ENCODE measurements at regions not wholly inside any gene's neighbourhood (a gene's known extent, or its start where the extent isn't known, plus 50 kb on each side); places are given as distances from the start of the nearest gene placed in this dataset.
"Not testable (repeated sequence)": the region's sequence is repeated elsewhere in the genome, so short reads cannot be mapped to it uniquely, and the experiment has no call there.

DNA sequence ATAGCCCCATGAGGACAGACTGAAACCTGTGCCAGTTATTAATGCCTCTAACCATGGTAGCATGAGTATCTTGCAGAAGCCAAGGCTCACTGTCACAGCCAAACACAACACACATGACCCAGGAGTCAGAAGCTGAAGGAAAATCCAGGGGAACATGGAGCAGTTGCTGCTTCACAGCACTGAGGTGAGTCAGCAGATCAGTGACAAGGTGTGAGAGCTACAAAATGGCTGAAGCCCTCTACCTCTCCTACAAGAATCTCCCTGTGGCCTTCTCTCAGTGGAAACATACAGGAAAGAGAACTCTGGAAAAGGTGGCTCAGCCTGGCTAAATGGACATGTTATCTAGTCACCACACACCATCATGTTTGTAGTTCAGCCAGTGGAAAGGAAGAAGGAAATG, 93.5 kb downstream of the NAB1 start:
- no peak for FAIRE-seq
- no peak for DNase-seq (ENCODE audit: low spot score)

- DNase-seq (ENCODE audit: low spot score): no peak
- FAIRE-seq: no peak
Measured at GRCh38 chr2:190744041-190744440, 95.2 kb downstream of the NAB1 start.

GRCh38 chr2:190746971-190747761, 98.3 kb downstream of the NAB1 start:
- DNase-seq (ENCODE audit: low spot score): no peak
- no peak for FAIRE-seq

DNA sequence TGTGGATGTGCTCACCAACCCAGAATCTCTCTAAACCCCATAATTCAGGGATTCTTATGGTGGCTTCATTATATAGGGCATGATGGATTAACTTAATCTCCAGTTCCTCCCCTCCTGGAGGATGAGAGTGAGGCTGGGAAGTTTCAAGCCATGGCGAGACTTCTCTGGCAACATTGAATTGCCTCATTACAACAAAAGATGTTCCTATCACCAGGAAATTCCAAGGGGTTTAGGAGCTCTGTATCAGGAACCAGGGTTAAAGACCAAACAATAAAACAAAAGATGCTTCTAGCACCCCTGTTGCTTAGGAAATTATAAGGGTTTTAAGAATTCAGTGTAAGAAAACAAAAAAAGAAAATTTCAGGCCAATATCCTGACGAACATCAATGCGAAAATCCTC, 100.1 kb downstream of the NAB1 start:
- FAIRE-seq: no peak

DNA sequence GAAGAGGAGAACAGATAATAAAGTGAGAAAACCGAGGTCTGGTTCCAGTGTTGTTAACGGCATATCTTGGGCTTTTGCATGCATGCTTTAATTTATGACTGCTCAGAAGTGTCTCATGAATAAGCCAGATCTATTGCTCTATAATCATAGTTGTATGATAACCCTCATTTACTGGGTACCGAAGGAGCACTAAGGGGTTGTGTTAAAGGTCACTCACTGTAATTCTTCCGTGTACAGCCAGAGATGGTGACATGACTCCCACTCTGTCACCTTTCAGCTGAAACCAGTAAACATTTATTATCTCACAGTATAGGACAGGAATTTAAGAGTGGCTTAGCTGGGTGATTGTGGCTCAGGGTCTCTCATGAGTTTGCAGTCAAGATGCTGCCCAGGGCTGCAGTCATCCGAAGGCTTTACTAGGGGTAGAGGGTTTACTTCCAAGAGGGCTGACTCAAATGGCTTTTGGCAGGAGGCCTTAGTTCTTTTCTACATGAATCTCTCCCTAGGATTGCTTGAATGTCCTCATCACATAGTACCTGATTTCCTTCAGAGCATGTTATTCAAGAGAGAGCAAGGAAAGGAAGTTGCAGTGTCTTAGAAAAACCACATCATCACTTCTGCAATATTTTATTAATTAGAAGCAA, 107.0 kb downstream of the NAB1 start:
- DNase-seq (ENCODE audit: low spot score) (no peak), FAIRE-seq (no peak)

More for the DNA sequence above, 100.1 kb downstream of the NAB1 start:
- DNase-seq (ENCODE audit: low spot score): no peak

GRCh38 chr2:190759749-190760213, 110.9 kb downstream of the NAB1 start:
- DNase-seq (ENCODE audit: low spot score) (peak; percentile 46), FAIRE-seq (peak; percentile 66)

DNA sequence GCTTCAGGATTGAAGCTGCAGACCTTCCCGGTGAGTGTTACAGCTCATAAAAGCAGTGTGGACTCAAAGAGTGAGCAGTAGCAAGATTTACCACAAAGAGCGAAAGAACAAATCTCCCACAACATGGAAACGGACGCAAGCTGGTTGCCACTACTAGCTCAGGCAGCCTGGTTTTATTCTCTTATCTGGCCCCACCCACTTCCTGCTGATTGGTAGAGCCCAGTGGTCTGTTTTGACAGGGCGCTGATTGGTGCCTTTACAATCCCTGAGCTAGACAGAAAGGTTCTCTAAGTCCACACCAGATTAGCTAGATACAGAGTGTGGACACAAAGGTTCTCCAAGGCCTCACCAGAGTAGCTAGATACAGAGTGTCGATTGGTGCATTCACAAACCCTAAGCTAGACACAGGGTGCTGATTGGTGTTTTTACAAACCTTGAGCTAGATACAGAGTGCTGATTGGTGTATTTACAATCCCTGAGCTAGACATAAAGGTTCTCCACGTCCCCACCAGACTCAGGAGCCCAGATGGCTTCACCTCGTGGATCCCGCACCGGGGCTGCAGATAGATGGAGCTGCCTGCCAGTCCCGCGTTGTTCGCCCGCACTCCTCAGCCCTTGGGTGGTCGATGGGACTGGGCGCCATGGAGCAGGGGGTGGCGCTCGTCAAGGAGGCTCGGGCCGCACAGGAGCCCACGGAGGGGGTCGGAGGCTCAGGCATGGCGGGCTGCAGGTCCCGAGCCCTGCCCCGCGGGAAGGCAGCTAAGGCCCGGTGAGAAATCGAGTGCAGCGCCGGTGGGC, 111.7 kb downstream of the NAB1 start:
- DNase-seq (ENCODE audit: low spot score); FAIRE-seq: not testable (repeated sequence)

DNA sequence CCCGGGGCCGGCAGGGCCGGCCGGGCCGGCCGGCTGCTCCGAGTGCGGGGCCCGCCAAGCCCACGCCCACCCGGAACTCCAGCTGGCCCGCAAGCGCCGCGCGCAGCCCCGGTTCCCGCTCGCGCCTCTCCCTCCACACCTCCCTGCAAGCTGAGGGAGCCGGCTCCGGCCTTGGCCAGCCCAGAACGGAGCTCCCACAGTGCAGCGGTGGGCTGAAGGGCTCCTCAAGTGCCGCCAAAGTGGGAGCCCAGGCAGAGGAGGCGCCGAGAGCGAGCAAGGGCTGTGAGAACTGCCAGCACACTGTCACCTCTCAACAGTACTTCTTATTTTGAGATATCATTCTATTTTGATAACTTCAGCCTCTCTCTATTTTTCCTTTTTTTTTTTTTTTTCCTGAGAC, 112.3 kb downstream of the NAB1 start:
- FAIRE-seq; DNase-seq (ENCODE audit: low spot score): not testable (repeated sequence)

GRCh38 chr2:190762566-190762965, 113.7 kb downstream of the NAB1 start:
- FAIRE-seq: no peak
- DNase-seq (ENCODE audit: low spot score): no peak

DNA sequence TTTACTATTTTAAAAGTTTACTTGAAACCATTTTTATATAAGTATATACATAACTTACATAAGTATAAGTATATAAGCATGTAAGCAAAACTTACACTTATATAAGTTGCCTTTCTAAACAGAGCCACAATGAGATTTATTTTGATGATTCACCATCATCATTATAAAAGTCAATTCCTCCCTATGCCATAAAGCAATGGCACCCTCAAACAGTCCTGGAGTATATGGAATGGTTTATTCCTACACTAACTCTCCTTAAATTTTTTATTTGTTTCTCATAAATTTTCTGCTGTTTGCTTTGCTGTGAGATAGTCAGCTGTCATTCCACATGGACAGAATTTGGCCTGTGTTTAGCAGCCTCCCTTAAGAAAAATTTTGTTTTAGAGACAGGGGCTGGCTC, 114.2 kb downstream of the NAB1 start:
- FAIRE-seq (peak; percentile 25), DNase-seq (ENCODE audit: low spot score) (no peak)

GRCh38 chr2:190763901-190764514, 115.1 kb downstream of the NAB1 start:
- DNase-seq (ENCODE audit: low spot score) (peak; percentile 65), FAIRE-seq (peak; percentile 90)

DNA sequence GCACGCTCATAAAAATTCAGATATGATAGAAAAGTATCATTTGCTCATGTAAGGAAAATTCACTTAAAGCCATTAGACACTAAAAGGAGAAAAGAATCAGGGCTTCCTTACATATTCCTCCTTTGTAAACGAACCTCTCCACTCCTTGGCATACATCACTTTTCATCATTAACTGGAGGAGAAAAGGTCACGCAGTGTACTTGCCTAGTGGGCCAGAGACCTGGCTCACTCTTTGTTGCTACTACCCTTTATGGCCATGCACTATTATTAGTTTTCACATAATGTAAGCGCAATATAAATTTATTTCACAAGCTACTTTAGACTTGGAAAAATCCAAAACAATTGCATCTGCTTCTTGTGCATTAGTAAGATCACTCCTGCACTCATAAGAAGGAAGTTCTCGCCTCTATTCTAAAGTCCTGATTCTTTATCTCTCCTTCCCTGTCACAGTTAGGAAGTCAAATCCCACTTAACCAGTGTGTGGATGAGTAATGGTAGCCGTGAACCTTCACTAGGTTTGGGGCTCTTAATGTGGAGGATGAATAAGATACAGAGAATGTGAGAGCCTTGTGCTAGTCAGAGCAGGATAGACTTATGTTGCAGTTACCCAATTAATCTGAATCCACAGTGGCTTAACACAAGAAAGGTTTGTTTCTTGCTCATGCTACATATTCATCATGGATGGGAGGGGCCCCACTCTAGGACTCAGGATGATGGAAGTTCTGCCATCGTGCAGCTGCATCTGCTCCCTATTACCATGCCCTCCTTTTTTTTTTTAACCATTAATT, 115.0 kb upstream of the GLS start:
- peak; percentile 97 for DNase-seq (ENCODE audit: low spot score)
- FAIRE-seq: peak; percentile 98

DNA sequence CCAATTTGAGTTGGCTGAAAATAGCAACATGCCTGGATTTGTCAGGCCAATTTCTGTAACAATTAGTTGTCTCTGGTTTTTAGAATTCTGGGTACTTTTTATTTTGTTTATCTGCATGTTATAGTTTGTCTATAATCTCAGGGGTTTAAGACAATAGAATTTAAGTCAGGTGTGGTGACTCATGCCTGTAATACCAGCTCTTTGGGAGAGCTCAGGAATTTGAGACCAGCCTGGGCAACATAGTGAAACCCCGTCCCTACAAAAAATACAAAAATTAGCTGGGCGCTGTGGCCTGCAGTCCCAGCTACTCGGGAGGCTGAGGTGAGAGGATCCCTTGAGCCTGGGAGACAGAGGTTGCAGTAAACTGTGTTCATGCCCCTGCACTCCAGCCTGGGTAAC, 114.4 kb upstream of the GLS start:
- FAIRE-seq (no peak), DNase-seq (ENCODE audit: low spot score) (no peak)

- DNase-seq (ENCODE audit: low spot score): no peak
- peak; percentile 23 for FAIRE-seq
Measured at GRCh38 chr2:190766595-190766994, 114.0 kb upstream of the GLS start.

GRCh38 chr2:190767821-190768220, 112.8 kb upstream of the GLS start:
- FAIRE-seq (no peak), DNase-seq (ENCODE audit: low spot score) (no peak)

DNA sequence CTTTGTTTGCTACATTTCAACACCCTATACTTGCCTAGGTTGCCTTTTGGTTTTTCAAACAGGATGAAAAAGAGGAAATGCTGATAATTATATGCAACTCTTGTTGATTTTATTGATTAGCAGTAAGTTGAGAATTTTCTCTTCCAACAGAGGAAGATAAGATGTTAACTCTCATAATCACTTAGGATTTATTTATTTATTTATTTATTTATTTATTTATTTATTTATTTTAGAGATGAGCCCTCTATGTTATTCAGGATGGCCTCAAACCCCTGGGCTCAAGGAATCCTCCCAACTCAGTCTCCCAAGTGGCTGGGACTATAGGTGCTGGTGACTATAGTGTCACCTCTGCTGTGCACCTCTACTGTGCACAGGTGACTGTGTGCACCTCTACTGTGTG, 111.4 kb upstream of the GLS start:
- FAIRE-seq (no peak), DNase-seq (ENCODE audit: low spot score) (no peak)

DNA sequence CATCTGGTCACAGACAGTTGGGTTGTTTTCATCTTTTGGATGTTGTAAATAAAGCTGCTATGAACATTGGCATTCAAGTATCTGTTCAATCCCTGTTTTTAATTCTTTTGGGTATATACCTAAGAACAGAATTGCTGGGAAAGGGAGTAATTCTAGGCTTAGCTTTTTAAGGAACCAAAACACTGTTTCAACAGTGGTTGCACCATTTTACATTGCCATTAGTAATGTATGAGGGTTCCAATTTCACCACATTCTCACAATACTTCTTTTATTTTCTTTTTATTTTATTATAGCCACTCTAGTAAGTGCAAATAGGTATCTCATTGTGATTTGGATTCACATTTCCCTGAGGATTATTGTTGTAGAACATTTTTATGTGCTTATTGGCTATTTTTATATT, 108.9 kb upstream of the GLS start:
- DNase-seq (ENCODE audit: low spot score) (no peak), FAIRE-seq (no peak)

DNA sequence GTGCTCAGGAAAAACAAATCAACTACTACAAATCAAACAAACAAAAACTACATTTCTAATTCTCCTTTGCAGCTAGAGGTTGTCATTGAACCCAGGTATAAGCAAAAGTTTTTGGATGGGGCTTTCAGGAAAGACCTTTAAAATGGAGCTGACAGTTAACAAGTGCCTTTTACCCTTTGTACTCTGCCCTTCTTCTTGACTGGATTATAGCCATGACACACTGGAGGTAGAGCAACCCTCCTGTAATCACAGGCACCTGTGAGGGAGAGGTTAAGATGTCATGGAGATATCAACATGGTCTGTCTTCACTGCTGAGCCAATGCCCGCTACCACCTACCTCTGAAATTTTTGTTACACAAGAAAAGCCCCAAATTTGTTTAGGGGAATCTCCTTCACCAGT, 100.0 kb upstream of the GLS start:
- no peak for FAIRE-seq
- DNase-seq (ENCODE audit: low spot score): no peak

DNA sequence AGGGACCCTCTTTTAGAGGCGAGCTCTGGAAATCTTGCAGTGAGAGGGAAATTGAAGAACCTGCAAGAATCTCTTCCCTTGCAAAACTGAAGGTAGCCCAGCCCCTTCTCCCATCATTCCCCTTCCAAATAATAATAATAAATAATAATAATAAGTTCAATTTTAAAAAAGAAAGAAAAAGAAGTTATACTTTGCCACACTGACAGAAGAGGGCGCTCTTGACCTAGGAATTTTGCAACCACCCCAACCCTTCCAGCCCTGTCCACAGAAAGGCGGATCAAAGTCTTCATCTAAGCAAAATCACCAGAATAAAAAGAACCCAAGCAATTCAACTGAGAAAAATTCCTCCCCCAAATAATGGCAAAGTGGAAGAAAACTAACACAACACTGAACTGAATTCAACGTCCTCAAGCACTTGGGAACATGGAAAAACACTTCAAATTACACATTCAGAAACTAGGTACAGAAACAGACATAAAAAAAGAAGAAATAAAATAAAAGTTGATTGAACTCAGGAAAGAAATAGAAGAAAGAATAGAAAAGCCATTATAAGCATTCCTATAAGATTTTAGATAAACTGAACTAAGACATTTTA, 98.9 kb upstream of the GLS start:
- peak; percentile 91 for FAIRE-seq
- DNase-seq (ENCODE audit: low spot score): peak; percentile 60

DNA sequence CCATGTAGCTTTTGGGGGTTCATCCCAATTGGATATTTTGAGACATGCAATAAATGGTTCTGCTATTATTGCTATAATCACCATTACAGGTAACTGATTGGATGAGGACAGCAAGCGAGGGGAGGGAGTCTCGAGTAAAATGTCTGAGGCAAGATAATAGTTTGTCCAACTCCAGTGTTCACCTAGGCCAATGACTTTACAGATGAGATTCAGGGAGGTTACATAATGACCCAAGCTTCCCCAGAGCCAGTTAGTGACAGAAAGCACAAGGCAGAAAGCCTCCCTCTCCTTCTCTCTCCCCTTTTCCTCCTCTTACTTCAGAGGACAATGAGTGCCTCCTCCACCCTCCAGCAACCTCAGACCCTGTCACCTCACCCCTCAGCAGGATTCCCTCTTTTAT, 98.4 kb upstream of the GLS start:
- no peak for DNase-seq (ENCODE audit: low spot score)
- FAIRE-seq: no peak

Measured in RCC 7860 (cell line).